ENCODE measurements at regions not wholly inside any gene's neighbourhood (a gene's known extent, or its start where the extent isn't known, plus 50 kb on each side); places are given as distances from the start of the nearest gene placed in this dataset.

DNA sequence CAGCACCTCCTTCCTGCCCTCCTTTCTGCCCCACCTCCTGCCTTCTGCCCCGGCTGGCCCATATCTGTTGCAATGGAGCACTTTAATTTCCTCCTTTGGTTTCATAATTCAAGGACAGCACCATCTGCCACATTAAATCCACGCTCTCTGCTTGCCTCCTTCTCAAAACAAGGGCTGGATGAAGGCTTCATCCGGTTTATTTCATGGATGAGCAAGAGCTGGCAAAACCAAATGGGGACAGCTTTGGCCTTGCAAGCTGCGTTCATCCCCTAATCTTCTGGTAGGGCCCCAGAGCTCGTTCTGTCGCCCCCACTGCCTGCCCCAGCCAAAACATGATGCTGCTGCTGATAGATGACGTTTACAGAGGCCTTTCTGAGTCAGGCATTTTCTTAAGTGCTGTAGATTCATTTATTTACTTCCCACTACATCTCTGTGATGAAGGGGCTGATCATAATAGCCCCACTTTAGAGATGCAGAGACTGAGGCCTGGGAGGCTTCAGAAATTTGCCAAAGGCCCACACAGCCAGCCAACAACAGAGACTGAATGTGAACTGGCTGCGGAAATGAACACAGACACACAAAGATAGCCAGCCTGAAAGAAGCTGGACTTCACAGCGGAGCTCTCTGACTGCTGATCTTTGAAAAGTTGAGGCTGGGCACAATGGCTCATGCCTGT is 115.6 kb upstream of the CPEB4 start:
- TF ChIP-seq NFIC (IDR thresholded peaks at IDR 0.05) (no peak), RAD21 (IDR thresholded peaks at IDR 0.05; ENCODE audit: low read depth) (no peak), YY1 (IDR thresholded peaks at IDR 0.05; ENCODE audit: low read depth) (no peak), ZBTB7A (IDR thresholded peaks at IDR 0.05; ENCODE audit: low read depth) (no peak), TEAD4 (IDR thresholded peaks at IDR 0.05) (no peak), TAF1 (IDR thresholded peaks at IDR 0.05; ENCODE audit: low read depth) (no peak), FOXM1 (IDR thresholded peaks at IDR 0.05; ENCODE audit: borderline replicate concordance, low read depth) (no peak), TCF12 (IDR thresholded peaks at IDR 0.05; ENCODE audit: low read depth) (no peak)
- TF ChIP-seq, protein P1, sequence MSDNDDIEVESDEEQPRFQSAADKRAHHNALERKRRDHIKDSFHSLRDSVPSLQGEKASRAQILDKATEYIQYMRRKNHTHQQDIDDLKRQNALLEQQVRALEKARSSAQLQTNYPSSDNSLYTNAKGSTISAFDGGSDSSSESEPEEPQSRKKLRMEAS (IDR thresholded peaks at IDR 0.05): no peak
- TF ChIP-seq, protein P2, sequence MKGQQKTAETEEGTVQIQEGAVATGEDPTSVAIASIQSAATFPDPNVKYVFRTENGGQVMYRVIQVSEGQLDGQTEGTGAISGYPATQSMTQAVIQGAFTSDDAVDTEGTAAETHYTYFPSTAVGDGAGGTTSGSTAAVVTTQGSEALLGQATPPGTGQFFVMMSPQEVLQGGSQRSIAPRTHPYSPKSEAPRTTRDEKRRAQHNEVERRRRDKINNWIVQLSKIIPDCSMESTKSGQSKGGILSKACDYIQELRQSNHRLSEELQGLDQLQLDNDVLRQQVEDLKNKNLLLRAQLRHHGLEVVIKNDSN (IDR thresholded peaks at IDR 0.05): no peak

DNA sequence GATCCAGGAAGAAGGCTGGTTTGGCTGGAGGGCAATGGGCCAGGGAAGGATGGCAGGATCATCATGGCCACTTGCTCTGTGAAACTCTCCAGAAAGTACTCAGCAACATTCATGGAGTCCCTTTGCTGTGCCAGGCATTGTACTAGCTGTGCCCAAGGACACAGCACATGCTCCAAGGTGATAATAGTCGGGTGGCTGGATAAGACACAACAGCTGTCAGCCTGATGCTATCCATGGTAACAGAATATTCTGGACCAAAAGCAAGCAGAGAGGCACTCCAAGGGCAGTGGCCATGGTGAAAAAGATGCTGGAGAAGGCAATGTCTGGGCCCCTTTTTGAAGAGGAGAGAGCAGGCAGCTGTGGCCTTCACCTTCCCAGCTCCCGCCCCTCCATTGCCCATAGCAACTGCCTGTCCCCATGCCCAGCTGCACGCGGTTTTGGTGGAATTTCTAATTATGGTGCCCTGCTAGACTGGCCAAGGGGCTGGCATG is 113.8 kb upstream of the CPEB4 start:
- TF ChIP-seq YY1 (IDR thresholded peaks at IDR 0.05; ENCODE audit: low read depth) (no peak), CREB1 (IDR thresholded peaks at IDR 0.05; ENCODE audit: low read depth) (no peak), CEBPB (IDR thresholded peaks at IDR 0.05) (no peak), ZBTB7A (IDR thresholded peaks at IDR 0.05; ENCODE audit: low read depth) (no peak), TCF12 (IDR thresholded peaks at IDR 0.05; ENCODE audit: low read depth) (no peak), EGR1 (IDR thresholded peaks at IDR 0.05) (no peak), NFIC (IDR thresholded peaks at IDR 0.05) (no peak)
- TF ChIP-seq, protein P2 (IDR thresholded peaks at IDR 0.05): no peak
- TF ChIP-seq, protein P1 (IDR thresholded peaks at IDR 0.05): no peak

DNA sequence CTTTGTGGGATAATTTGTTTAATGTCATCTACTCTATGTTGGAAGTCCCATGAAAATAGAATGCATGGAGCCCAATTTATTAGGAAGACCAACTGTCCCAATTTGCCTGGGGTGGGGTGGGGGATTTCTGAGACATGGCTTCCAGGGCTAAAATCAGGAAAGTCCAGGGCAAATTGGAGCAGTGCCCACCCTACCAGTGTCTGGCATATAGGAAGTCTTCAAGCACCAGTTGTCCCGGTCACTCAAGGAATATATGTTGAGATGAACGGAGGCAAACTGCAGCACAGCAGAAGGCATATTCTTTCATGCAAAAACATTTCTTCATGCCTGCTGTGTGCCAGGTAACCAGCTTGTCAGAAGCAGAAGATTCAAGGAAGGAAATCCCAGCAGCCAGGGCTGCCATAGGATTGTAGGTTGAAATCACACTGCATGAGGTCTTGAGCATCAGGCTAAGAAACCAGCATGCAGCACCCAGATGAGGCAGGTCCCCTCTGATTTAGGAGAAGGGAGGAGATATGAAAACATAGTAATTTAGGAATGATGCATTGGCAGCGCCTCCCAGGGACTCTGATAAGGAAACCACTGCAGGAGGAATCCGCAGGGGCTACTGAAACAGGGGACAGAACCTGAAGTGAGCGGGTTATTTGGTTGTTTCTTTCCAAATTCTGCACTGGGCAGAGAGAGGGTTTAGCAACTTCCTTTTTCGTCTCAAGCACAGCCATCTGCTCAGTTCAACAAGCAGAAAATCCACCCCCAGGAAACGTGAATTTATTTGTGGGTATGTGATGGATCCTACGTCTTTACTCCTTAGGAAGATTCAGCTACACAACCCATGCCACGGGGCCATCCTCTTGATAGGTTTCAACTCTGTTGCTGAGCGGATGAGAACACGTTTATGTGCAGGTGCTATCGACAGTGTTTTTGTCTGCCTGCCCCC is 112.6 kb upstream of the CPEB4 start:
- TF ChIP-seq RAD21 (IDR thresholded peaks at IDR 0.05; ENCODE audit: low read depth) (no peak), TCF12 (IDR thresholded peaks at IDR 0.05; ENCODE audit: low read depth) (no peak), ZBTB7A (IDR thresholded peaks at IDR 0.05; ENCODE audit: low read depth) (no peak), EGR1 (IDR thresholded peaks at IDR 0.05) (no peak), CEBPB (IDR thresholded peaks at IDR 0.05) (no peak), YY1 (IDR thresholded peaks at IDR 0.05; ENCODE audit: low read depth) (no peak), EP300 (IDR thresholded peaks at IDR 0.05; ENCODE audit: borderline replicate concordance) (no peak), TAF1 (IDR thresholded peaks at IDR 0.05; ENCODE audit: low read depth) (no peak), NFIC (IDR thresholded peaks at IDR 0.05) (no peak), TEAD4 (IDR thresholded peaks at IDR 0.05) (no peak), CREB1 (IDR thresholded peaks at IDR 0.05; ENCODE audit: low read depth) (no peak), FOXM1 (IDR thresholded peaks at IDR 0.05; ENCODE audit: borderline replicate concordance, low read depth) (no peak)
- TF ChIP-seq, protein P3, sequence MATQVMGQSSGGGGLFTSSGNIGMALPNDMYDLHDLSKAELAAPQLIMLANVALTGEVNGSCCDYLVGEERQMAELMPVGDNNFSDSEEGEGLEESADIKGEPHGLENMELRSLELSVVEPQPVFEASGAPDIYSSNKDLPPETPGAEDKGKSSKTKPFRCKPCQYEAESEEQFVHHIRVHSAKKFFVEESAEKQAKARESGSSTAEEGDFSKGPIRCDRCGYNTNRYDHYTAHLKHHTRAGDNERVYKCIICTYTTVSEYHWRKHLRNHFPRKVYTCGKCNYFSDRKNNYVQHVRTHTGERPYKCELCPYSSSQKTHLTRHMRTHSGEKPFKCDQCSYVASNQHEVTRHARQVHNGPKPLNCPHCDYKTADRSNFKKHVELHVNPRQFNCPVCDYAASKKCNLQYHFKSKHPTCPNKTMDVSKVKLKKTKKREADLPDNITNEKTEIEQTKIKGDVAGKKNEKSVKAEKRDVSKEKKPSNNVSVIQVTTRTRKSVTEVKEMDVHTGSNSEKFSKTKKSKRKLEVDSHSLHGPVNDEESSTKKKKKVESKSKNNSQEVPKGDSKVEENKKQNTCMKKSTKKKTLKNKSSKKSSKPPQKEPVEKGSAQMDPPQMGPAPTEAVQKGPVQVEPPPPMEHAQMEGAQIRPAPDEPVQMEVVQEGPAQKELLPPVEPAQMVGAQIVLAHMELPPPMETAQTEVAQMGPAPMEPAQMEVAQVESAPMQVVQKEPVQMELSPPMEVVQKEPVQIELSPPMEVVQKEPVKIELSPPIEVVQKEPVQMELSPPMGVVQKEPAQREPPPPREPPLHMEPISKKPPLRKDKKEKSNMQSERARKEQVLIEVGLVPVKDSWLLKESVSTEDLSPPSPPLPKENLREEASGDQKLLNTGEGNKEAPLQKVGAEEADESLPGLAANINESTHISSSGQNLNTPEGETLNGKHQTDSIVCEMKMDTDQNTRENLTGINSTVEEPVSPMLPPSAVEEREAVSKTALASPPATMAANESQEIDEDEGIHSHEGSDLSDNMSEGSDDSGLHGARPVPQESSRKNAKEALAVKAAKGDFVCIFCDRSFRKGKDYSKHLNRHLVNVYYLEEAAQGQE (IDR thresholded peaks at IDR 0.05; ENCODE audit: low read depth): no peak
- TF ChIP-seq, protein P1 (IDR thresholded peaks at IDR 0.05): no peak
- TF ChIP-seq, protein P2 (IDR thresholded peaks at IDR 0.05): no peak

DNA sequence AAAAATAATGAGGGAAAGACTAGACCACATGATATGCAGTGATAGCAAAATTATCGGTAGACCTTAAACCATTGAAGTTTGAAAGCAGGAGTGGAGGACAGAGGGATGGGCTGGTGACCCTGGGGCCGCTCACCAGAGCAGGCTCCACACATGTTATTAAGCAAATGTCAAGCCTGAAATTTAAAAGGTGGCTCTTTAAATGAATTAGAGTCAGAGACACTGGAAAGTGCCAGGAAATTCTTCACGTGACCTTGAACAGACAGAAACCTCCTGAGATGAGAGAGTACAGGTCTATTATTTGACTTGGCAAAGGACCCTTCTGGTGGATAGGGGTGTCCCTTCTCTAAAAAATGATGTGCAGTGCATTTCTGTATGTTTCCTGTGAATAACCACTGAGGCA is 111.0 kb upstream of the CPEB4 start:
- TF ChIP-seq, protein P2 (IDR thresholded peaks at IDR 0.05): no peak
- no peak for TF ChIP-seq EGR1 (IDR thresholded peaks at IDR 0.05)
- TF ChIP-seq CREB1 (IDR thresholded peaks at IDR 0.05; ENCODE audit: low read depth): no peak
- no peak for TF ChIP-seq TCF12 (IDR thresholded peaks at IDR 0.05; ENCODE audit: low read depth)
- TF ChIP-seq TAF1 (IDR thresholded peaks at IDR 0.05; ENCODE audit: low read depth): no peak
- TF ChIP-seq RAD21 (IDR thresholded peaks at IDR 0.05; ENCODE audit: low read depth): no peak

DNA sequence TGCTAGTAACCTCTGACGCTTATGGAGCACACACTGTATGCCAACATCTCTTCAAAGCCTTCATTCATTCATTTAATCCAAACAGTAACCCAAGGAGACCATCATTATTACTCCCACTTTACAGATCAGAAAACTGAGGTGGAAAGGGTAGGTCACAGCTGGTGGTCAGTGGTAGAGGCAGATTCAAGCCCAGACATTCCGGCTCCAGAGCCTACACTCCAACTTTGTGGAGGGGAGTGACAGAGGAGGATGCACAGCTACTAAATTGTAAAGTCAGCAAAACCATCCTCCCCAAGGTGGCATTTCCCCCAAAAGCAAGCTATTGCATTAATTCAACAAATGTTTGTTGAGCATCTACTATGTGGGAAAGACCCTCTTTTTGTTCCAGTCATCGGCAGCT is 110.5 kb upstream of the CPEB4 start:
- TF ChIP-seq EGR1 (IDR thresholded peaks at IDR 0.05): no peak
- TF ChIP-seq, protein P1 (IDR thresholded peaks at IDR 0.05): no peak
- no peak for TF ChIP-seq EP300 (IDR thresholded peaks at IDR 0.05; ENCODE audit: borderline replicate concordance)
- no peak for TF ChIP-seq FOXM1 (IDR thresholded peaks at IDR 0.05; ENCODE audit: borderline replicate concordance, low read depth)
- no peak for TF ChIP-seq YY1 (IDR thresholded peaks at IDR 0.05; ENCODE audit: low read depth)
- no peak for TF ChIP-seq RAD21 (IDR thresholded peaks at IDR 0.05; ENCODE audit: low read depth)
- no peak for TF ChIP-seq CEBPB (IDR thresholded peaks at IDR 0.05)
- TF ChIP-seq, protein P3 (IDR thresholded peaks at IDR 0.05; ENCODE audit: low read depth): no peak
- TF ChIP-seq NFIC (IDR thresholded peaks at IDR 0.05): no peak
- no peak for TF ChIP-seq TEAD4 (IDR thresholded peaks at IDR 0.05)
- TF ChIP-seq TCF12 (IDR thresholded peaks at IDR 0.05; ENCODE audit: low read depth): no peak
- TF ChIP-seq, protein P2 (IDR thresholded peaks at IDR 0.05): no peak
- TF ChIP-seq ZBTB7A (IDR thresholded peaks at IDR 0.05; ENCODE audit: low read depth): no peak
- TF ChIP-seq CREB1 (IDR thresholded peaks at IDR 0.05; ENCODE audit: low read depth): no peak
- no peak for TF ChIP-seq TAF1 (IDR thresholded peaks at IDR 0.05; ENCODE audit: low read depth)
